GM23338 (cell line): ENCODE measurements at regions not wholly inside any gene's neighbourhood (a gene's known extent, or its start where the extent isn't known, plus 50 kb on each side); places are given as distances from the start of the nearest gene placed in this dataset.

ENCODE experiments used
- EZH2 ChIP-seq: fragments of 200-600 bp; sonication (generic); IDR thresholded peaks from one replicate; pipeline ENCODE4 v1.8.0; 2017; ENCODE audit warnings: antibody characterized with exemption, mild to moderate bottlenecking, low read depth; ENCODE audit not compliant: unreplicated experiment
- EZH2phosphoT487 ChIP-seq: fragments of 200-600 bp; sonication (generic); IDR thresholded peaks from one replicate; pipeline ENCODE4 v1.8.1; 2018; ENCODE audit warnings: antibody characterized with exemption; ENCODE audit not compliant: unreplicated experiment
- NANOG ChIP-seq: IDR thresholded peaks from 2 replicates; pipeline ENCODE4 v1.6.1; 2016; ENCODE audit warnings: antibody characterized with exemption, borderline replicate concordance
- STAT1 ChIP-seq: IDR thresholded peaks from one replicate; pipeline ENCODE4 v1.6.1; 2016; ENCODE audit warnings: antibody characterized with exemption; ENCODE audit not compliant: unreplicated experiment
- TF ChIP-seq, protein P1 (sequence below): fragments of 250-450 bp; sonication (Bioruptor Pico); IDR thresholded peaks from 2 replicates; pipeline ENCODE4 v1.5.0; 2020; ENCODE audit warnings: mild to moderate bottlenecking, moderate library complexity
- TF ChIP-seq, protein P2 (sequence below): IDR thresholded peaks from 2 replicates; pipeline ENCODE4 v1.6.1; 2016; ENCODE audit warnings: antibody characterized with exemption
- TF ChIP-seq, protein P3 (sequence below): IDR thresholded peaks from one replicate; pipeline ENCODE4 v1.6.1; 2018; ENCODE audit warnings: antibody characterized with exemption; ENCODE audit not compliant: unreplicated experiment

DNA sequence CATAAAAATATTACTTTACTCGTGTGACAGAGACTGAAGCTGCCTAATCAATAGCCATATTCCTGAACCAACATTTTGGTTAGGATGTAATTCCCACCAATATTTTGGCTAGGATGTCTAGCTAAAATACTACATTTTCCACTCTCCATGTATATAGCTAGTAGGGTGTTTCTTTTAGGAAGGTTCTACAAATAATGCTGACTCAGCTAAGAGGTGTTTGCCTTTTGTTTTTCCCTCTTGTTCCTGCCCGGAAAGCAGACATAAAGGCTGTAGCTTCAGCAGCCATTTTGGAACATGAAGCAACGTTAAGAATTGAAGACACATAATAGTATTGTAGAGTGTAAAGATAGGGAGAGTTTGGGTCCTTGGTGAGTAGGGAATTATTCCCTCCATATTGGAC, 187.3 kb upstream of the PDZRN3 start (continued):
- TF ChIP-seq, protein P1, sequence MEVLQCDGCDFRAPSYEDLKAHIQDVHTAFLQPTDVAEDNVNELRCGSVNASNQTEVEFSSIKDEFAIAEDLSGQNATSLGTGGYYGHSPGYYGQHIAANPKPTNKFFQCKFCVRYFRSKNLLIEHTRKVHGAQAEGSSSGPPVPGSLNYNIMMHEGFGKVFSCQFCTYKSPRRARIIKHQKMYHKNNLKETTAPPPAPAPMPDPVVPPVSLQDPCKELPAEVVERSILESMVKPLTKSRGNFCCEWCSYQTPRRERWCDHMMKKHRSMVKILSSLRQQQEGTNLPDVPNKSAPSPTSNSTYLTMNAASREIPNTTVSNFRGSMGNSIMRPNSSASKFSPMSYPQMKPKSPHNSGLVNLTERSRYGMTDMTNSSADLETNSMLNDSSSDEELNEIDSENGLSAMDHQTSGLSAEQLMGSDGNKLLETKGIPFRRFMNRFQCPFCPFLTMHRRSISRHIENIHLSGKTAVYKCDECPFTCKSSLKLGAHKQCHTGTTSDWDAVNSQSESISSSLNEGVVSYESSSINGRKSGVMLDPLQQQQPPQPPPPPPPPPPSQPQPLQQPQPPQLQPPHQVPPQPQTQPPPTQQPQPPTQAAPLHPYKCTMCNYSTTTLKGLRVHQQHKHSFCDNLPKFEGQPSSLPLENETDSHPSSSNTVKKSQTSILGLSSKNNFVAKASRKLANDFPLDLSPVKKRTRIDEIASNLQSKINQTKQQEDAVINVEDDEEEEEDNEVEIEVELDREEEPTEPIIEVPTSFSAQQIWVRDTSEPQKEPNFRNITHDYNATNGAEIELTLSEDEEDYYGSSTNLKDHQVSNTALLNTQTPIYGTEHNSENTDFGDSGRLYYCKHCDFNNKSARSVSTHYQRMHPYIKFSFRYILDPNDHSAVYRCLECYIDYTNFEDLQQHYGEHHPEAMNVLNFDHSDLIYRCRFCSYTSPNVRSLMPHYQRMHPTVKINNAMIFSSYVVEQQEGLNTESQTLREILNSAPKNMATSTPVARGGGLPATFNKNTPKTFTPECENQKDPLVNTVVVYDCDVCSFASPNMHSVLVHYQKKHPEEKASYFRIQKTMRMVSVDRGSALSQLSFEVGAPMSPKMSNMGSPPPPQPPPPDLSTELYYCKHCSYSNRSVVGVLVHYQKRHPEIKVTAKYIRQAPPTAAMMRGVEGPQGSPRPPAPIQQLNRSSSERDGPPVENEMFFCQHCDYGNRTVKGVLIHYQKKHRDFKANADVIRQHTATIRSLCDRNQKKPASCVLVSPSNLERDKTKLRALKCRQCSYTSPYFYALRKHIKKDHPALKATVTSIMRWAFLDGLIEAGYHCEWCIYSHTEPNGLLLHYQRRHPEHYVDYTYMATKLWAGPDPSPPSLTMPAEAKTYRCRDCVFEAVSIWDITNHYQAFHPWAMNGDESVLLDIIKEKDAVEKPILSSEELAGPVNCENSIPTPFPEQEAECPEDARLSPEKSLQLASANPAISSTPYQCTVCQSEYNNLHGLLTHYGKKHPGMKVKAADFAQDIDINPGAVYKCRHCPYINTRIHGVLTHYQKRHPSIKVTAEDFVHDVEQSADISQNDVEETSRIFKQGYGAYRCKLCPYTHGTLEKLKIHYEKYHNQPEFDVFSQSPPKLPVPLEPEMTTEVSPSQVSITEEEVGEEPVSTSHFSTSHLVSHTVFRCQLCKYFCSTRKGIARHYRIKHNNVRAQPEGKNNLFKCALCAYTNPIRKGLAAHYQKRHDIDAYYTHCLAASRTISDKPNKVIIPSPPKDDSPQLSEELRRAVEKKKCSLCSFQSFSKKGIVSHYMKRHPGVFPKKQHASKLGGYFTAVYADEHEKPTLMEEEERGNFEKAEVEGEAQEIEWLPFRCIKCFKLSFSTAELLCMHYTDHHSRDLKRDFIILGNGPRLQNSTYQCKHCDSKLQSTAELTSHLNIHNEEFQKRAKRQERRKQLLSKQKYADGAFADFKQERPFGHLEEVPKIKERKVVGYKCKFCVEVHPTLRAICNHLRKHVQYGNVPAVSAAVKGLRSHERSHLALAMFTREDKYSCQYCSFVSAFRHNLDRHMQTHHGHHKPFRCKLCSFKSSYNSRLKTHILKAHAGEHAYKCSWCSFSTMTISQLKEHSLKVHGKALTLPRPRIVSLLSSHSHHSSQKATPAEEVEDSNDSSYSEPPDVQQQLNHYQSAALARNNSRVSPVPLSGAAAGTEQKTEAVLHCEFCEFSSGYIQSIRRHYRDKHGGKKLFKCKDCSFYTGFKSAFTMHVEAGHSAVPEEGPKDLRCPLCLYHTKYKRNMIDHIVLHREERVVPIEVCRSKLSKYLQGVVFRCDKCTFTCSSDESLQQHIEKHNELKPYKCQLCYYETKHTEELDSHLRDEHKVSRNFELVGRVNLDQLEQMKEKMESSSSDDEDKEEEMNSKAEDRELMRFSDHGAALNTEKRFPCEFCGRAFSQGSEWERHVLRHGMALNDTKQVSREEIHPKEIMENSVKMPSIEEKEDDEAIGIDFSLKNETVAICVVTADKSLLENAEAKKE: no peak
- TF ChIP-seq, protein P2, sequence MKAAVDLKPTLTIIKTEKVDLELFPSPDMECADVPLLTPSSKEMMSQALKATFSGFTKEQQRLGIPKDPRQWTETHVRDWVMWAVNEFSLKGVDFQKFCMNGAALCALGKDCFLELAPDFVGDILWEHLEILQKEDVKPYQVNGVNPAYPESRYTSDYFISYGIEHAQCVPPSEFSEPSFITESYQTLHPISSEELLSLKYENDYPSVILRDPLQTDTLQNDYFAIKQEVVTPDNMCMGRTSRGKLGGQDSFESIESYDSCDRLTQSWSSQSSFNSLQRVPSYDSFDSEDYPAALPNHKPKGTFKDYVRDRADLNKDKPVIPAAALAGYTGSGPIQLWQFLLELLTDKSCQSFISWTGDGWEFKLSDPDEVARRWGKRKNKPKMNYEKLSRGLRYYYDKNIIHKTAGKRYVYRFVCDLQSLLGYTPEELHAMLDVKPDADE: no peak
- TF ChIP-seq EZH2: no peak
- no peak for TF ChIP-seq EZH2phosphoT487
- TF ChIP-seq NANOG: no peak
- TF ChIP-seq STAT1: no peak
- TF ChIP-seq, protein P3, sequence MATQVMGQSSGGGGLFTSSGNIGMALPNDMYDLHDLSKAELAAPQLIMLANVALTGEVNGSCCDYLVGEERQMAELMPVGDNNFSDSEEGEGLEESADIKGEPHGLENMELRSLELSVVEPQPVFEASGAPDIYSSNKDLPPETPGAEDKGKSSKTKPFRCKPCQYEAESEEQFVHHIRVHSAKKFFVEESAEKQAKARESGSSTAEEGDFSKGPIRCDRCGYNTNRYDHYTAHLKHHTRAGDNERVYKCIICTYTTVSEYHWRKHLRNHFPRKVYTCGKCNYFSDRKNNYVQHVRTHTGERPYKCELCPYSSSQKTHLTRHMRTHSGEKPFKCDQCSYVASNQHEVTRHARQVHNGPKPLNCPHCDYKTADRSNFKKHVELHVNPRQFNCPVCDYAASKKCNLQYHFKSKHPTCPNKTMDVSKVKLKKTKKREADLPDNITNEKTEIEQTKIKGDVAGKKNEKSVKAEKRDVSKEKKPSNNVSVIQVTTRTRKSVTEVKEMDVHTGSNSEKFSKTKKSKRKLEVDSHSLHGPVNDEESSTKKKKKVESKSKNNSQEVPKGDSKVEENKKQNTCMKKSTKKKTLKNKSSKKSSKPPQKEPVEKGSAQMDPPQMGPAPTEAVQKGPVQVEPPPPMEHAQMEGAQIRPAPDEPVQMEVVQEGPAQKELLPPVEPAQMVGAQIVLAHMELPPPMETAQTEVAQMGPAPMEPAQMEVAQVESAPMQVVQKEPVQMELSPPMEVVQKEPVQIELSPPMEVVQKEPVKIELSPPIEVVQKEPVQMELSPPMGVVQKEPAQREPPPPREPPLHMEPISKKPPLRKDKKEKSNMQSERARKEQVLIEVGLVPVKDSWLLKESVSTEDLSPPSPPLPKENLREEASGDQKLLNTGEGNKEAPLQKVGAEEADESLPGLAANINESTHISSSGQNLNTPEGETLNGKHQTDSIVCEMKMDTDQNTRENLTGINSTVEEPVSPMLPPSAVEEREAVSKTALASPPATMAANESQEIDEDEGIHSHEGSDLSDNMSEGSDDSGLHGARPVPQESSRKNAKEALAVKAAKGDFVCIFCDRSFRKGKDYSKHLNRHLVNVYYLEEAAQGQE: no peak
